ENCODE measurements at regions not wholly inside any gene's neighbourhood (a gene's known extent, or its start where the extent isn't known, plus 50 kb on each side); places are given as distances from the start of the nearest gene placed in this dataset.

- ChIA-PET POLR2A (interaction anchor here (0.6 kb wide), 1 partner anchor 15 kb away, joined by 4 read pairs; no protein-coding TSS in a partner anchor), CTCF (ENCODE audit: unreplicated experiment) (no interaction called here)
- H3K4me3 ChIP-seq (ENCODE audit: low read depth, low read length, poor library complexity, severe bottlenecking): no peak overlapping the region
- H4K20me1 ChIP-seq (ENCODE audit: insufficient read depth, low read length): no peaks in the 10 kb centered on the region
- H3K27ac ChIP-seq (ENCODE audit: low read depth, low read length, poor library complexity, severe bottlenecking): no peak overlapping the region
- intact Hi-C loops (cut with micrococcal nuclease; ENCODE audit: unreplicated experiment): no loop called here
- no peaks in the 10 kb centered on the region for H3K4me1 ChIP-seq (ENCODE audit: insufficient read depth, low read length, poor library complexity, severe bottlenecking)
- H2AFZ ChIP-seq (ENCODE audit: low read length): no peak overlapping the region
- no peak for TF ChIP-seq EZH2phosphoT487 (IDR thresholded peaks at IDR 0.05; ENCODE audit: borderline replicate concordance, low read depth, low read length)
- H3K36me3 ChIP-seq (ENCODE audit: insufficient read depth, low read length): no peaks in the 10 kb centered on the region
- no peaks in the 10 kb centered on the region for H3K79me2 ChIP-seq (ENCODE audit: insufficient read depth, low read depth, low read length)
- no peaks in the 10 kb centered on the region for H3K9me2 ChIP-seq (ENCODE audit: insufficient read depth, low read length)
- BruUV-seq (replicated peaks): no TSS peak
- H3K4me2 ChIP-seq (ENCODE audit: low read length): no peak overlapping the region
- no peak for DNase-seq (ENCODE audit: low spot score)
- H3K9me3 ChIP-seq (ENCODE audit: low read length): no peaks in the 10 kb centered on the region
These were observed 146.9 kb upstream of the MRPS30 start for GRCh38 chr5:44661851-44662250.

GRCh38 chr5:44660251-44660650 is 148.5 kb upstream of the MRPS30 start:
- CTCF ChIA-PET (ENCODE audit: unreplicated experiment): no interaction called here
- no peaks in the 10 kb centered on the region for H4K20me1 ChIP-seq (ENCODE audit: insufficient read depth, low read length)
- DNase-seq (ENCODE audit: low spot score): no peak
- H2AFZ ChIP-seq (ENCODE audit: low read length): no peak overlapping the region
- no peak overlapping the region for H3K4me2 ChIP-seq (ENCODE audit: low read length)
- no TSS peak for BruUV-seq (replicated peaks)
- no peaks in the 10 kb centered on the region for H3K9me2 ChIP-seq (ENCODE audit: insufficient read depth, low read length)
- no peaks in the 10 kb centered on the region for H3K36me3 ChIP-seq (ENCODE audit: insufficient read depth, low read length)
- POLR2A ChIA-PET: no interaction called here
- TF ChIP-seq CTCF (conservative IDR thresholded peaks at IDR 0.05; ENCODE audit: low read length) (no peak), EZH2phosphoT487 (IDR thresholded peaks at IDR 0.05; ENCODE audit: borderline replicate concordance, low read depth, low read length) (no peak)
- no peaks in the 10 kb centered on the region for H3K9me3 ChIP-seq (ENCODE audit: low read length)
- no peak overlapping the region for H3K27ac ChIP-seq (ENCODE audit: low read depth, low read length, poor library complexity, severe bottlenecking)
- H3K4me1 ChIP-seq (ENCODE audit: insufficient read depth, low read length, poor library complexity, severe bottlenecking): no peaks in the 10 kb centered on the region
- no peaks in the 10 kb centered on the region for H3K79me2 ChIP-seq (ENCODE audit: insufficient read depth, low read depth, low read length)
- H3K4me3 ChIP-seq (ENCODE audit: low read depth, low read length, poor library complexity, severe bottlenecking): no peak overlapping the region
- intact Hi-C loops (cut with micrococcal nuclease; ENCODE audit: unreplicated experiment): no loop called here

- BruUV-seq (replicated peaks): no TSS peak
- Histone ChIP-seq H3K79me2 (ENCODE audit: insufficient read depth, low read depth, low read length) (no peaks in the 10 kb centered on the region), H3K4me1 (ENCODE audit: insufficient read depth, low read length, poor library complexity, severe bottlenecking) (no peaks in the 10 kb centered on the region), H3K9me3 (ENCODE audit: low read length) (no peaks in the 10 kb centered on the region), H4K20me1 (ENCODE audit: insufficient read depth, low read length) (no peaks in the 10 kb centered on the region), H3K4me2 (ENCODE audit: low read length) (no peak overlapping the region), H3K9me2 (ENCODE audit: insufficient read depth, low read length) (no peaks in the 10 kb centered on the region), H3K4me3 (ENCODE audit: low read depth, low read length, poor library complexity, severe bottlenecking) (no peak overlapping the region), H3K27ac (ENCODE audit: low read depth, low read length, poor library complexity, severe bottlenecking) (no peak overlapping the region), H2AFZ (ENCODE audit: low read length) (no peak overlapping the region), H3K36me3 (ENCODE audit: insufficient read depth, low read length) (no peaks in the 10 kb centered on the region)
- TF ChIP-seq CTCF (conservative IDR thresholded peaks at IDR 0.05; ENCODE audit: low read length): no peak
- TF ChIP-seq EZH2phosphoT487 (IDR thresholded peaks at IDR 0.05; ENCODE audit: borderline replicate concordance, low read depth, low read length): no peak
- ChIA-PET POLR2A (no interaction called here), CTCF (ENCODE audit: unreplicated experiment) (no interaction called here)
- intact Hi-C loops (cut with micrococcal nuclease; ENCODE audit: unreplicated experiment): no loop called here
- DNase-seq (ENCODE audit: low spot score): no peak
These were observed 149.4 kb upstream of the MRPS30 start for GRCh38 chr5:44659334-44659733.

Measured in OCI-LY7 (cell line).